ACC112 (cell line): ENCODE measurements at regions not wholly inside any gene's neighbourhood (a gene's known extent, or its start where the extent isn't known, plus 50 kb on each side); places are given as distances from the start of the nearest gene placed in this dataset.
"Not testable (repeated sequence)": the region's sequence is repeated elsewhere in the genome, so short reads cannot be mapped to it uniquely, and the experiment has no call there.

Source experiments
- H2AFZ ChIP-seq: fragments of 200-600 bp; sonication (generic); one replicate; pipeline ENCODE4 v1.6.0; 2017; ENCODE audit warnings: antibody characterized with exemption, low read length; ENCODE audit not compliant: unreplicated experiment
- H3K27ac ChIP-seq: fragments of 200-600 bp; sonication (generic); 2 replicates; pipeline ENCODE4 v1.5.1; 2014; ENCODE audit warnings: low read depth, mild to moderate bottlenecking, antibody characterized with exemption, low read length, moderate library complexity
- H3K27me3 ChIP-seq: fragments of 200-600 bp; sonication (generic); 2 replicates; pipeline ENCODE4 v1.6.1; 2014; ENCODE audit warnings: mild to moderate bottlenecking, antibody characterized with exemption, low read length, moderate library complexity, mixed read lengths; ENCODE audit not compliant: insufficient read depth
- H3K36me3 ChIP-seq: fragments of 200-600 bp; sonication (generic); 2 replicates; pipeline ENCODE4 v1.6.1; 2016; ENCODE audit warnings: mild to moderate bottlenecking, antibody characterized with exemption, low read length, moderate library complexity, mixed read lengths; ENCODE audit not compliant: insufficient read depth
- H3K4me1 ChIP-seq: fragments of 200-600 bp; sonication (generic); one replicate; pipeline ENCODE4 v1.6.1; 2016; ENCODE audit warnings: low read length, mixed read lengths; ENCODE audit not compliant: insufficient read depth, unreplicated experiment, control insufficient read depth
- H3K4me3 ChIP-seq: fragments of 200-600 bp; sonication (generic); 2 replicates; pipeline ENCODE4 v1.5.1; 2014; ENCODE audit warnings: mild to moderate bottlenecking, low read depth, low read length
- H3K79me2 ChIP-seq: fragments of 200-600 bp; sonication (generic); one replicate; pipeline ENCODE4 v1.6.0; 2016; ENCODE audit warnings: low read length; ENCODE audit not compliant: control insufficient read depth, unreplicated experiment, insufficient read depth

DNA sequence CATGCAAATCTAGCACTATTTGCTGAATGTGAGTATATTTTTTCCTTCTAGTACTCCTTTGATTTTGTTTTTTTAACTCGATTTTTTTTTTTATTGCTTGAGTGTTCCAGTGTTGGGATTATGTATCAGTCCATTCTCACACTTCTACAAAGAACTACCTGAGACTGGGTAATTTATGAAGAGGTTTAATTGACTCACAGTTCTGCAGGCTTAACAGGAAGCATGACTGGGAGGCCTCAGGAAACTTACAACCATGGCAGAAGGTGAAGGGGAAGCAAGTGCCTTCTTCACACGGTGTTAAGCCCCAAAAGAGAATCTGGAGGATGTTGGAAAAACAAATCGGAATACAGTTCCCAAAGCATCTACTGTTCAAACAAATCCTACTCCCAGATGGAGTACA is 69.1 kb downstream of the ZNF518B start:
- not testable (repeated sequence) for H3K4me3 ChIP-seq, H3K36me3 ChIP-seq

DNA sequence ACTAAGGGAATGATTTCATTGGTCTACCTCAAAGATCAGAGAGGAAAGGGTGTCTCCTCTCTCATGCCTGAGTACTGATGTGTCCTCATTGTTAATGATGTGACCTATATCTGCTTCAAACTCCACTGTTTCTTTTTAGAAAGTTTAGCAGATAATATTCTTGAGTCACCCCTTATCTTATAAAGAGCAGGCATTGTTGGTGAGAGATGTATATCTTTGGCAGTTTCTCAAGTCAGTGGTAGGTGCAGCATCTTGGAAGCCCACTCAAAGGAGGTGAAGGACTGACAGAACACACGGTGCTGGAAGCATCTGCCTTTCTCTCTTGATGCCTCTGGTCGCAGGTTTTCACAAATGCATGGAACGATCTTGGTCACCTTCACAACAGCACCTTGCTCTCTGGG is 71.2 kb downstream of the ZNF518B start:
- H3K27me3 ChIP-seq, result no peaks in the 10 kb centered on the region; the same call in 1 of the 2 replicates
- no peak overlapping the region for H2AFZ ChIP-seq
- no peak overlapping the region for H3K27ac ChIP-seq
- no peaks in the 10 kb centered on the region for H3K4me1 ChIP-seq
- no peaks in the 10 kb centered on the region for H3K79me2 ChIP-seq
- H3K36me3 ChIP-seq, result no peaks in the 10 kb centered on the region
- H3K4me3 ChIP-seq, result no peak overlapping the region

More for the DNA sequence above, 69.1 kb downstream of the ZNF518B start:
- H3K79me2 ChIP-seq, H3K4me1 ChIP-seq, H2AFZ ChIP-seq, H3K27ac ChIP-seq, H3K27me3 ChIP-seq: not testable (repeated sequence)

- H3K36me3 ChIP-seq, result no peaks in the 10 kb centered on the region
- no peak overlapping the region for H2AFZ ChIP-seq
- no peaks in the 10 kb centered on the region for H3K4me1 ChIP-seq
- H3K27me3 ChIP-seq, result no peaks in the 10 kb centered on the region; the same call in 1 of the 2 replicates
- no peak overlapping the region for H3K4me3 ChIP-seq
- H3K79me2 ChIP-seq, result no peaks in the 10 kb centered on the region
- H3K27ac ChIP-seq, result no peak overlapping the region
Measured at GRCh38 chr4:10384974-10385373, 72.3 kb downstream of the ZNF518B start.

GRCh38 chr4:10383417-10383816 is 73.8 kb downstream of the ZNF518B start:
- Histone ChIP-seq H3K4me1 (no peaks in the 10 kb centered on the region), H2AFZ (no peak overlapping the region), H3K27me3 (no peaks in the 10 kb centered on the region; the same call in 1 of the 2 replicates), H3K4me3 (no peak overlapping the region), H3K36me3 (no peaks in the 10 kb centered on the region), H3K27ac (no peak overlapping the region), H3K79me2 (no peaks in the 10 kb centered on the region)

- not testable (repeated sequence) for H3K27me3 ChIP-seq, H3K36me3 ChIP-seq, H3K27ac ChIP-seq, H2AFZ ChIP-seq, H3K4me3 ChIP-seq, H3K4me1 ChIP-seq, H3K79me2 ChIP-seq
Measured at GRCh38 chr4:10382171-10382570, 75.1 kb downstream of the ZNF518B start.

GRCh38 chr4:10381146-10381545 is 76.1 kb downstream of the ZNF518B start:
- no peaks in the 10 kb centered on the region for H3K79me2 ChIP-seq
- no peak overlapping the region for H3K4me3 ChIP-seq
- H3K27me3 ChIP-seq, result no peaks in the 10 kb centered on the region; the same call in 1 of the 2 replicates
- H3K36me3 ChIP-seq, result no peaks in the 10 kb centered on the region
- H2AFZ ChIP-seq, result no peak overlapping the region
- no peak overlapping the region for H3K27ac ChIP-seq
- H3K4me1 ChIP-seq, result no peaks in the 10 kb centered on the region

- Histone ChIP-seq H3K4me1 (no peaks in the 10 kb centered on the region), H3K4me3 (no peak overlapping the region), H3K79me2 (no peaks in the 10 kb centered on the region), H3K27ac (no peak overlapping the region), H2AFZ (no peak overlapping the region), H3K36me3 (no peaks in the 10 kb centered on the region), H3K27me3 (no peaks in the 10 kb centered on the region; the same call in 1 of the 2 replicates)
Measured at GRCh38 chr4:10380735-10381134, 76.5 kb downstream of the ZNF518B start.

DNA sequence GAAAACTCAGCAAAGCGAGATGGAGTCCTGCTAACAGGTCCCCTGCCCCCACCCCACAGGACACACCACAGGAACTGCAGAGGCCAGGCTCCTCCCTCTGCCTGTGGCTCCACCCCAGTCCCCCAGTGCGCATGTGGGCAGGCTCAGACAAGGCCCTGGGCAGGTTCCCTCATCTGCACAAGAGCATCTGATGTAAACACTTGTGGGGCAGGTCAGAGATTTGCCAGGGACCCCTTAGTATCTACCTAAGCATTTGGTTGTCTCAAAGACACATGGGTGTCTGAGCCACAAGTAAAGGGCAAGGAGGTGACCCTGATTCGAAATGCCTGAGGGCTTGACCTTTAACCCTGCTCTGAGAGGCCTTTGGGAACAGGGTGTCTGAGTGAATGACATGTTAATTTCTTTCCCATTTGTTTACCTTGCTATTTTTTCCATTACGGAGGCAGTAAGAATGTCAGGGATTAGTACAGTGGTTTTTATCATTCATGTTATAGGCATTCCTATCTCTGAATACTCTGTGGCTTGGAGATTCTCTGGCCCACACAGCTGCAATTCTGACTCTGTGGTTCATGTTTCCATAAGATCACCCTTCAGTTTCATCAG is 85.3 kb downstream of the ZNF518B start:
- Histone ChIP-seq H3K36me3 (no peaks in the 10 kb centered on the region), H3K4me1 (no peaks in the 10 kb centered on the region), H3K27me3 (no peaks in the 10 kb centered on the region; the same call in 1 of the 2 replicates), H3K79me2 (no peaks in the 10 kb centered on the region), H2AFZ (no peak overlapping the region), H3K27ac (no peak overlapping the region), H3K4me3 (no peak overlapping the region)

GRCh38 chr4:10371121-10371520 is 86.1 kb downstream of the ZNF518B start:
- H3K4me1 ChIP-seq, result no peaks in the 10 kb centered on the region
- no peak overlapping the region for H2AFZ ChIP-seq
- H3K79me2 ChIP-seq, result no peaks in the 10 kb centered on the region
- no peaks in the 10 kb centered on the region for H3K36me3 ChIP-seq
- no peak overlapping the region for H3K4me3 ChIP-seq
- H3K27me3 ChIP-seq, result no peaks in the 10 kb centered on the region
- H3K27ac ChIP-seq, result no peak overlapping the region

GRCh38 chr4:10369517-10369916 is 87.7 kb downstream of the ZNF518B start:
- H3K4me3 ChIP-seq, result no peak overlapping the region
- no peaks in the 10 kb centered on the region for H3K27me3 ChIP-seq
- H2AFZ ChIP-seq, result no peak overlapping the region
- H3K36me3 ChIP-seq, result no peaks in the 10 kb centered on the region
- no peaks in the 10 kb centered on the region for H3K79me2 ChIP-seq
- no peaks in the 10 kb centered on the region for H3K4me1 ChIP-seq
- H3K27ac ChIP-seq, result no peak overlapping the region

DNA sequence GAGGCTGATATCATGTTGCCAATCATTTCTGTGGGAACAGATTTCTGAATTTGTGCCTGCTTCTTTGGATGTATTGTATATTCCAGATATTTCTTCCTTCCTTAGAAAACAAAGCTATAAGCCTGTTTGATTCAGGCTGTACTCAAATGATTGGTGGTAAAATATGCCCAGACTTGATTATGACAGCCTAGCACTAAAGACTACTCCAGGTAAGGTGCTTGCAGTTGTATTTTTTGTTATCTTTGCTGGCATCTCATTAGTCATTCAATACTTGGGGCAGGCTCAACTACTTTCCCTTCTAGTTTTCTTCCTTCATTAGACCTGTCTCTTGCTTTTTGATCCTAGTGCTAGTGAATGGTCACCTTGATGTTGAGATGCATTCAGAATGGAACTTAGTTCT is 90.6 kb downstream of the ZNF518B start:
- Histone ChIP-seq H3K27ac (no peak overlapping the region), H3K27me3 (no peaks in the 10 kb centered on the region), H3K4me3 (no peak overlapping the region), H3K36me3 (no peaks in the 10 kb centered on the region), H2AFZ (no peak overlapping the region), H3K79me2 (no peaks in the 10 kb centered on the region), H3K4me1 (no peaks in the 10 kb centered on the region)
